Fibroblast of lung (primary cell): ENCODE measurements at regions not wholly inside any gene's neighbourhood (a gene's known extent, or its start where the extent isn't known, plus 50 kb on each side); places are given as distances from the start of the nearest gene placed in this dataset.

Source experiments
- DNase-seq, 2 donors: peaks; one replicate each; pipeline versions ENCODE4 v3.0.0 to v3.0.0-alpha.2; 2010; ENCODE audit warnings: low read depth in 2 of 2
- H2AFZ ChIP-seq: 2 replicates; pipeline ENCODE4 v1.5.1; 2012; ENCODE audit warnings: low read length, control low read depth, inconsistent platforms
- H3K27ac ChIP-seq: 2 replicates; pipeline ENCODE4 v1.5.1; 2011; ENCODE audit warnings: low read length, control low read depth; ENCODE audit not compliant: insufficient read depth
- H3K27me3 ChIP-seq: 2 replicates; pipeline ENCODE4 v1.5.1; 2011; ENCODE audit warnings: mild to moderate bottlenecking, low read length; ENCODE audit not compliant: control insufficient read depth, insufficient read depth
- H3K36me3 ChIP-seq: 2 replicates; pipeline ENCODE4 v1.5.1; 2011; ENCODE audit warnings: low read length; ENCODE audit not compliant: control insufficient read depth, insufficient read depth
- H3K4me1 ChIP-seq: 2 replicates; pipeline ENCODE4 v1.5.1; 2011; ENCODE audit warnings: low read length; ENCODE audit not compliant: control insufficient read depth, insufficient read depth; ENCODE audit errors: extremely low read depth
- H3K4me2 ChIP-seq: 2 replicates; pipeline ENCODE4 v1.5.1; 2011; ENCODE audit warnings: low read length, control low read depth; ENCODE audit not compliant: insufficient read depth; ENCODE audit errors: extremely low read depth
- H3K4me3 ChIP-seq, 4 experiments: fragments of 200-600 bp in 1 of 4; sonication (generic) in 1 of 4; replicated peaks in 1 of 4; 2 replicates each; pipeline ENCODE4 v1.5.1; 2011 to 2016; ENCODE audit warnings: low read length in 4 of 4, low read depth in 3 of 4, mild to moderate bottlenecking in 3 of 4, control low read depth in 2 of 4, inconsistent platforms in 1 of 4, mixed read lengths in 1 of 4; ENCODE audit not compliant: insufficient read depth in 1 of 4; ENCODE audit errors: control extremely low read depth in 1 of 4
- H3K79me2 ChIP-seq: 2 replicates; pipeline ENCODE4 v1.5.1; 2012; ENCODE audit warnings: mild to moderate bottlenecking, low read length, inconsistent platforms; ENCODE audit not compliant: control insufficient read depth, insufficient read depth
- H3K9ac ChIP-seq: 2 replicates; pipeline ENCODE4 v1.5.1; 2011; ENCODE audit warnings: mild to moderate bottlenecking, low read length, control low read depth; ENCODE audit not compliant: insufficient read depth
- H3K9me3 ChIP-seq: 2 replicates; pipeline ENCODE4 v1.5.1; 2012; ENCODE audit warnings: low read depth, low read length; ENCODE audit not compliant: control insufficient read depth, insufficient read depth
- H4K20me1 ChIP-seq: 2 replicates; pipeline ENCODE4 v1.5.1; 2011; ENCODE audit warnings: low read length; ENCODE audit not compliant: control insufficient read depth, insufficient read depth; ENCODE audit errors: extremely low read depth
- CTCF ChIP-seq, 2 donors: IDR thresholded peaks in 1 of 2; conservative IDR thresholded peaks in 1 of 2; 1 replicate in 1 of 2; 2 replicates in 1 of 2; pipeline ENCODE4 v1.5.1; 2011 to 2012; ENCODE audit warnings: low read length in 2 of 2, control low read depth in 1 of 2, inconsistent platforms in 1 of 2, low read depth in 1 of 2, mild to moderate bottlenecking in 1 of 2
- EZH2 ChIP-seq: IDR thresholded peaks from 2 replicates; pipeline ENCODE4 v1.5.1; 2012; ENCODE audit warnings: low read length, control low read depth, mild to moderate bottlenecking; ENCODE audit errors: missing control alignments

- Histone ChIP-seq H3K27ac (no peak overlapping the region), H3K9ac (no peak overlapping the region), H3K4me3 (no peak overlapping the region), H3K36me3 (no peaks in the 10 kb centered on the region), H3K27me3 (no peaks in the 10 kb centered on the region), H3K4me2 (no peak overlapping the region), H3K79me2 (no peaks in the 10 kb centered on the region), H4K20me1 (no peaks in the 10 kb centered on the region), H2AFZ (no peak overlapping the region), H3K4me1 (no peaks in the 10 kb centered on the region), H3K9me3 (no peaks in the 10 kb centered on the region)
- TF ChIP-seq EZH2 (no peak), CTCF (conservative IDR thresholded peaks at IDR 0.05 in 1 of 2, IDR thresholded peaks at IDR 0.05 in 1 of 2; ENCODE audit: low read depth in 1 of 2, low read length in 2 of 2) (no peak)
- DNase-seq: no peak
Measured at GRCh38 chr10:130372222-130372621, 236.0 kb downstream of the GLRX3 start.

- H2AFZ ChIP-seq: no peak overlapping the region
- H3K9ac ChIP-seq: no peak overlapping the region
- no peaks in the 10 kb centered on the region for H4K20me1 ChIP-seq
- TF ChIP-seq EZH2 (no peak), CTCF (conservative IDR thresholded peaks at IDR 0.05 in 1 of 2, IDR thresholded peaks at IDR 0.05 in 1 of 2; ENCODE audit: low read depth in 1 of 2, low read length in 2 of 2) (no peak)
- no peaks in the 10 kb centered on the region for H3K79me2 ChIP-seq
- no peak overlapping the region for H3K4me2 ChIP-seq
- H3K27me3 ChIP-seq: no peaks in the 10 kb centered on the region
- no peak for DNase-seq
- no peaks in the 10 kb centered on the region for H3K4me1 ChIP-seq
- no peak overlapping the region for H3K4me3 ChIP-seq
- H3K36me3 ChIP-seq: no peaks in the 10 kb centered on the region
- H3K9me3 ChIP-seq: no peaks in the 10 kb centered on the region
- H3K27ac ChIP-seq: no peak overlapping the region
Measured at GRCh38 chr10:130372866-130373265, 236.7 kb downstream of the GLRX3 start.

GRCh38 chr10:130377986-130378540 lies 241.9 kb downstream of the GLRX3 start:
- H3K9me3 ChIP-seq: no peaks in the 10 kb centered on the region

More at GRCh38 chr10:130377986-130378540, 241.9 kb downstream of the GLRX3 start:
- no peak overlapping the region for H3K27ac ChIP-seq
- H4K20me1 ChIP-seq: no peaks in the 10 kb centered on the region
- no peaks in the 10 kb centered on the region for H3K79me2 ChIP-seq
- no peaks in the 10 kb centered on the region for H3K4me1 ChIP-seq
- no peaks in the 10 kb centered on the region for H3K27me3 ChIP-seq
- no peak overlapping the region for H3K4me2 ChIP-seq
- no peak overlapping the region for H2AFZ ChIP-seq
- no peak for TF ChIP-seq EZH2
- TF ChIP-seq CTCF (conservative IDR thresholded peaks at IDR 0.05 in 1 of 2, IDR thresholded peaks at IDR 0.05 in 1 of 2; ENCODE audit: low read depth in 1 of 2, low read length in 2 of 2): no peak
- no peak overlapping the region for H3K9ac ChIP-seq
- no peaks in the 10 kb centered on the region for H3K36me3 ChIP-seq
- DNase-seq: no peak
- no peak overlapping the region for H3K4me3 ChIP-seq
